Calu3 (cell line): ENCODE measurements at regions not wholly inside any gene's neighbourhood (a gene's known extent, or its start where the extent isn't known, plus 50 kb on each side); places are given as distances from the start of the nearest gene placed in this dataset.

Source experiments
- BruUV-seq: library from RNA; stranded (reverse); fragments of 400-500 nt; replicated peaks from 2 replicates; lab custom pipeline; 2021; lab: Mats Ljungman, UMichigan
- CTCF ChIA-PET: fragments of 300-600 bp; sonication (Branson Sonifier 250); formaldehyde crosslinking; loops from one replicate; lab custom pipeline; 2022; ENCODE audit warnings: antibody characterized with exemption; lab: Charles Lee
- DNase-seq: peaks from one replicate; pipeline ENCODE4 v3.0.0; 2022
- H3K27ac Mint-ChIP-seq: one replicate; pipeline ENCODE4 v1.8.0; 2022; ENCODE audit warnings: mixed read lengths; ENCODE audit not compliant: unreplicated experiment
- H3K27me3 Mint-ChIP-seq: one replicate; pipeline ENCODE4 v1.8.0; 2022; ENCODE audit warnings: mixed read lengths; ENCODE audit not compliant: unreplicated experiment
- H3K36me3 Mint-ChIP-seq: one replicate; pipeline ENCODE4 v1.8.0; 2022; ENCODE audit warnings: mild to moderate bottlenecking, moderate library complexity, mixed read lengths; ENCODE audit not compliant: insufficient read depth, unreplicated experiment
- H3K4me1 Mint-ChIP-seq: one replicate; pipeline ENCODE4 v1.8.0; 2022; ENCODE audit warnings: mild to moderate bottlenecking, low read depth, mixed read lengths; ENCODE audit not compliant: unreplicated experiment
- H3K4me3 Mint-ChIP-seq: one replicate; pipeline ENCODE4 v1.8.0; 2022; ENCODE audit warnings: mild to moderate bottlenecking, low read depth, moderate library complexity, mixed read lengths; ENCODE audit not compliant: unreplicated experiment
- H3K9me3 Mint-ChIP-seq: one replicate; pipeline ENCODE4 v1.8.0; 2022; ENCODE audit warnings: low read depth, mixed read lengths; ENCODE audit not compliant: unreplicated experiment
- intact Hi-C: fragments of 100-400 bp; cut with micrococcal nuclease; formaldehyde crosslinking; loops from one replicate; pipeline ENCODE4 v1.10.0; 2022; ENCODE audit not compliant: unreplicated experiment
- TF ChIP-seq, protein P1 (sequence below): fragments of 200-600 bp; IDR thresholded peaks from one replicate; pipeline ENCODE4 v1.8.0; 2022; ENCODE audit warnings: antibody characterized with exemption; ENCODE audit not compliant: unreplicated experiment

GRCh38 chr16:59212492-59213024 is 478.4 kb upstream of the GOT2 start:
- Mint-ChIP-seq H3K36me3 (no peaks in the 10 kb centered on the region), H3K27me3 (no peaks in the 10 kb centered on the region)
- CTCF ChIA-PET = no interaction called here

GRCh38 chr16:59210955-59211541 is 476.9 kb upstream of the GOT2 start:
- CTCF ChIA-PET = no interaction called here
- no TSS peak for BruUV-seq
- TF ChIP-seq, protein P1, sequence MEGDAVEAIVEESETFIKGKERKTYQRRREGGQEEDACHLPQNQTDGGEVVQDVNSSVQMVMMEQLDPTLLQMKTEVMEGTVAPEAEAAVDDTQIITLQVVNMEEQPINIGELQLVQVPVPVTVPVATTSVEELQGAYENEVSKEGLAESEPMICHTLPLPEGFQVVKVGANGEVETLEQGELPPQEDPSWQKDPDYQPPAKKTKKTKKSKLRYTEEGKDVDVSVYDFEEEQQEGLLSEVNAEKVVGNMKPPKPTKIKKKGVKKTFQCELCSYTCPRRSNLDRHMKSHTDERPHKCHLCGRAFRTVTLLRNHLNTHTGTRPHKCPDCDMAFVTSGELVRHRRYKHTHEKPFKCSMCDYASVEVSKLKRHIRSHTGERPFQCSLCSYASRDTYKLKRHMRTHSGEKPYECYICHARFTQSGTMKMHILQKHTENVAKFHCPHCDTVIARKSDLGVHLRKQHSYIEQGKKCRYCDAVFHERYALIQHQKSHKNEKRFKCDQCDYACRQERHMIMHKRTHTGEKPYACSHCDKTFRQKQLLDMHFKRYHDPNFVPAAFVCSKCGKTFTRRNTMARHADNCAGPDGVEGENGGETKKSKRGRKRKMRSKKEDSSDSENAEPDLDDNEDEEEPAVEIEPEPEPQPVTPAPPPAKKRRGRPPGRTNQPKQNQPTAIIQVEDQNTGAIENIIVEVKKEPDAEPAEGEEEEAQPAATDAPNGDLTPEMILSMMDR = no peak
- DNase-seq = no peak
- H3K4me1 Mint-ChIP-seq = no peaks in the 10 kb centered on the region
- no peaks in the 10 kb centered on the region for H3K27me3 Mint-ChIP-seq
- H3K36me3 Mint-ChIP-seq = no peaks in the 10 kb centered on the region
- peaks cover 14% of the 10 kb centered on the region for H3K9me3 Mint-ChIP-seq
- no peak overlapping the region for H3K27ac Mint-ChIP-seq
- intact Hi-C loops = no loop called here
- no peak overlapping the region for H3K4me3 Mint-ChIP-seq

More at GRCh38 chr16:59212492-59213024, 478.4 kb upstream of the GOT2 start:
- DNase-seq = no peak
- H3K4me1 Mint-ChIP-seq = no peaks in the 10 kb centered on the region
- BruUV-seq = no TSS peak
- no peak overlapping the region for H3K4me3 Mint-ChIP-seq
- TF ChIP-seq, protein P1 = no peak
- no peak overlapping the region for H3K27ac Mint-ChIP-seq
- peaks cover 12% of the 10 kb centered on the region for H3K9me3 Mint-ChIP-seq
- intact Hi-C loops = no loop called here

DNA sequence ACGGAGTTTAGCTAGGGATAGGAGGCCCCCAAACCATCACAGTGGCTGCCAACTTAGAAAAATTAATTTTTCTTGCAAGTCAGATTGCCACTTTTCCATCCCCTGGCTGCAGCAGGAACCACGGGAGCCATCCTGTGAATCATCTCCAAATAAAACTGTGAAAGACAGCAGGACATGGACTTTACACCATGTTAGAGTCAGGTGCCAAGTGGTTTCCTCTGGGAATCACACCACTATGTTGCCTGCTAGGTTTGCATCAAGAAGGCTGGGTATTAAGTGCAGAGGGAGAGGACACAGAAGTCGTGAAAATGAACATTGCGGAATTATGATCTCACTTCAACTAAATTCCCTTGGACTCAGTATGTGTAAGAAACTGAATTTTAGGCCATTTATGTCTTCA is 471.3 kb upstream of the GOT2 start:
- Mint-ChIP-seq H3K9me3 (peaks cover 11% of the 10 kb centered on the region), H3K27me3 (no peaks in the 10 kb centered on the region), H3K27ac (no peak overlapping the region), H3K4me3 (no peak overlapping the region), H3K4me1 (no peaks in the 10 kb centered on the region), H3K36me3 (no peaks in the 10 kb centered on the region)
- CTCF ChIA-PET = no interaction called here
- intact Hi-C loops = no loop called here
- TF ChIP-seq, protein P1 = no peak
- BruUV-seq = no TSS peak
- DNase-seq = no peak

- CTCF ChIA-PET = no interaction called here
- intact Hi-C loops = no loop called here
These were observed 470.5 kb upstream of the GOT2 start for GRCh38 chr16:59204589-59204988.

More at GRCh38 chr16:59204589-59204988, 470.5 kb upstream of the GOT2 start:
- Mint-ChIP-seq H3K27me3 (no peaks in the 10 kb centered on the region), H3K4me3 (no peak overlapping the region), H3K9me3 (peaks cover 11% of the 10 kb centered on the region), H3K36me3 (no peaks in the 10 kb centered on the region), H3K4me1 (no peaks in the 10 kb centered on the region), H3K27ac (no peak overlapping the region)
- DNase-seq = no peak
- no TSS peak for BruUV-seq
- TF ChIP-seq, protein P1 = no peak
